ENCODE measurements at regions not wholly inside any gene's neighbourhood (a gene's known extent, or its start where the extent isn't known, plus 50 kb on each side); places are given as distances from the start of the nearest gene placed in this dataset.
"Not testable (repeated sequence)": the region's sequence is repeated elsewhere in the genome, so short reads cannot be mapped to it uniquely, and the experiment has no call there.

DNA sequence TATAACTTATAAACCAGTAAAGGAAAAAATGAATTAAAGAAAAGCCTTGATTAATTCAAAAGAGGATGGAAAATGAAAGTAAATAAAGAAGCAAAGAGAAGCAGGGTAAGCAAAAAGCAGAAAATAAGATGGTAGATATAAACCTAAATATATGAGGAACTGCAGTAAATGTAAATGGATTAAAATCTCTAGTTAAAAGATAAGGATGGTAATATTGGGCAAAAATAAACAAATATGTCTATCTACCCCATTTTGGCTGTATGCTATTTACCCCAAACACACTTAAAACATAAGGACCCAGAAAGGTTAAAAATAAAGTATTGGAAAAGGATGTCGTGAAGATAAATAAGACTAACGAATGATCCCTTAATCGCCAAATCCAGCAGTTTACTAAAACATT is 161.9 kb downstream of the FOXD2 start (continued):
- TF ChIP-seq, protein P1, sequence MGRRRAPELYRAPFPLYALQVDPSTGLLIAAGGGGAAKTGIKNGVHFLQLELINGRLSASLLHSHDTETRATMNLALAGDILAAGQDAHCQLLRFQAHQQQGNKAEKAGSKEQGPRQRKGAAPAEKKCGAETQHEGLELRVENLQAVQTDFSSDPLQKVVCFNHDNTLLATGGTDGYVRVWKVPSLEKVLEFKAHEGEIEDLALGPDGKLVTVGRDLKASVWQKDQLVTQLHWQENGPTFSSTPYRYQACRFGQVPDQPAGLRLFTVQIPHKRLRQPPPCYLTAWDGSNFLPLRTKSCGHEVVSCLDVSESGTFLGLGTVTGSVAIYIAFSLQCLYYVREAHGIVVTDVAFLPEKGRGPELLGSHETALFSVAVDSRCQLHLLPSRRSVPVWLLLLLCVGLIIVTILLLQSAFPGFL (CRISPR knock-in tag; IDR thresholded peaks at IDR 0.05; ENCODE audit: borderline replicate concordance): no peak

GRCh38 chr1:47602491-47602890 is 164.6 kb downstream of the FOXD2 start:
- Mint-ChIP-seq H3K36me3 (peaks cover 40% of the 10 kb centered on the region), H3K27me3 (ENCODE audit: low read depth) (peaks cover 29% of the 10 kb centered on the region), H3K9me3 (peaks cover 66% of the 10 kb centered on the region)
- CTCF ChIA-PET; H3K4me3 Mint-ChIP-seq; POLR2A ChIA-PET; DNase-seq (ENCODE audit: low spot score); ATAC-seq; H3K4me1 Mint-ChIP-seq; H3K27ac Mint-ChIP-seq: not testable (repeated sequence)

DNA sequence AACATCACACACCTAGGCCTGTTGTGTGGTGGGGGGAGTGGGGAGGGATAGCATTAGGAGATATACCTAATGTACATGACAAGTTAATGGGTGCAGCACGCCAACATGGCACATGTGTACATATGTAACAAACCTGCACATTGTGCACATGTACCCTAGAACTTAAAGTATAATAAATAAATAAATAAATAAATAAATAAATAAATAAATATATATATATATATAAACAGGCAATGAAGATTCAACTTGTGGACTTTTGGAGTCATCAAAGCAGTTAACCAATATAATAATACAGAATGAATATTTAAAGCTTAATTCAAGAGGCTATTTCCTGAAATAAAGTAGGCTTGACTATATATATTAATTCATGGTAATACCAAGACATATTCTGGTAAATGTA is 167.0 kb downstream of the FOXD2 start:
- CTCF ChIA-PET; DNase-seq (ENCODE audit: low spot score); H3K4me1 Mint-ChIP-seq; H3K4me3 Mint-ChIP-seq; H3K27ac Mint-ChIP-seq; POLR2A ChIA-PET; ATAC-seq: not testable (repeated sequence)
- Mint-ChIP-seq H3K27me3 (ENCODE audit: low read depth) (peaks cover 32% of the 10 kb centered on the region), H3K36me3 (peaks cover 43% of the 10 kb centered on the region), H3K9me3 (peaks cover 75% of the 10 kb centered on the region)

- Mint-ChIP-seq H3K4me1 (no peaks in the 10 kb centered on the region), H3K27me3 (ENCODE audit: low read depth) (peaks cover 17% of the 10 kb centered on the region), H3K36me3 (peaks cover 18% of the 10 kb centered on the region), H3K9me3 (peaks cover 44% of the 10 kb centered on the region), H3K27ac (no peak overlapping the region), H3K4me3 (no peak overlapping the region)
- CTCF ChIA-PET: no interaction called here
- POLR2A ChIA-PET: no interaction called here
- ATAC-seq (no peak), DNase-seq (ENCODE audit: low spot score) (no peak)
- TF ChIP-seq ATF1 (CRISPR knock-in tag; IDR thresholded peaks at IDR 0.05) (no peak), CBFB (CRISPR knock-in tag; IDR thresholded peaks at IDR 0.05; ENCODE audit: low read depth) (no peak), NFATC4 (CRISPR knock-in tag; IDR thresholded peaks at IDR 0.05) (no peak), TEAD1 (CRISPR knock-in tag; IDR thresholded peaks at IDR 0.05) (no peak), MXD4 (CRISPR knock-in tag; IDR thresholded peaks at IDR 0.05; ENCODE audit: borderline replicate concordance) (no peak), KAT7 (CRISPR knock-in tag; IDR thresholded peaks at IDR 0.05; ENCODE audit: borderline replicate concordance) (no peak), HMGA2 (CRISPR knock-in tag; IDR thresholded peaks at IDR 0.05) (no peak), NR2C2 (CRISPR knock-in tag; IDR thresholded peaks at IDR 0.05) (no peak), ZNF671 (CRISPR knock-in tag; IDR thresholded peaks at IDR 0.05) (no peak), RORB (CRISPR knock-in tag; IDR thresholded peaks at IDR 0.05) (no peak)
- TF ChIP-seq, protein P2, sequence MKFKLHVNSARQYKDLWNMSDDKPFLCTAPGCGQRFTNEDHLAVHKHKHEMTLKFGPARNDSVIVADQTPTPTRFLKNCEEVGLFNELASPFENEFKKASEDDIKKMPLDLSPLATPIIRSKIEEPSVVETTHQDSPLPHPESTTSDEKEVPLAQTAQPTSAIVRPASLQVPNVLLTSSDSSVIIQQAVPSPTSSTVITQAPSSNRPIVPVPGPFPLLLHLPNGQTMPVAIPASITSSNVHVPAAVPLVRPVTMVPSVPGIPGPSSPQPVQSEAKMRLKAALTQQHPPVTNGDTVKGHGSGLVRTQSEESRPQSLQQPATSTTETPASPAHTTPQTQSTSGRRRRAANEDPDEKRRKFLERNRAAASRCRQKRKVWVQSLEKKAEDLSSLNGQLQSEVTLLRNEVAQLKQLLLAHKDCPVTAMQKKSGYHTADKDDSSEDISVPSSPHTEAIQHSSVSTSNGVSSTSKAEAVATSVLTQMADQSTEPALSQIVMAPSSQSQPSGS (CRISPR knock-in tag; IDR thresholded peaks at IDR 0.05; ENCODE audit: borderline replicate concordance, low read depth): no peak
- TF ChIP-seq, protein P3, sequence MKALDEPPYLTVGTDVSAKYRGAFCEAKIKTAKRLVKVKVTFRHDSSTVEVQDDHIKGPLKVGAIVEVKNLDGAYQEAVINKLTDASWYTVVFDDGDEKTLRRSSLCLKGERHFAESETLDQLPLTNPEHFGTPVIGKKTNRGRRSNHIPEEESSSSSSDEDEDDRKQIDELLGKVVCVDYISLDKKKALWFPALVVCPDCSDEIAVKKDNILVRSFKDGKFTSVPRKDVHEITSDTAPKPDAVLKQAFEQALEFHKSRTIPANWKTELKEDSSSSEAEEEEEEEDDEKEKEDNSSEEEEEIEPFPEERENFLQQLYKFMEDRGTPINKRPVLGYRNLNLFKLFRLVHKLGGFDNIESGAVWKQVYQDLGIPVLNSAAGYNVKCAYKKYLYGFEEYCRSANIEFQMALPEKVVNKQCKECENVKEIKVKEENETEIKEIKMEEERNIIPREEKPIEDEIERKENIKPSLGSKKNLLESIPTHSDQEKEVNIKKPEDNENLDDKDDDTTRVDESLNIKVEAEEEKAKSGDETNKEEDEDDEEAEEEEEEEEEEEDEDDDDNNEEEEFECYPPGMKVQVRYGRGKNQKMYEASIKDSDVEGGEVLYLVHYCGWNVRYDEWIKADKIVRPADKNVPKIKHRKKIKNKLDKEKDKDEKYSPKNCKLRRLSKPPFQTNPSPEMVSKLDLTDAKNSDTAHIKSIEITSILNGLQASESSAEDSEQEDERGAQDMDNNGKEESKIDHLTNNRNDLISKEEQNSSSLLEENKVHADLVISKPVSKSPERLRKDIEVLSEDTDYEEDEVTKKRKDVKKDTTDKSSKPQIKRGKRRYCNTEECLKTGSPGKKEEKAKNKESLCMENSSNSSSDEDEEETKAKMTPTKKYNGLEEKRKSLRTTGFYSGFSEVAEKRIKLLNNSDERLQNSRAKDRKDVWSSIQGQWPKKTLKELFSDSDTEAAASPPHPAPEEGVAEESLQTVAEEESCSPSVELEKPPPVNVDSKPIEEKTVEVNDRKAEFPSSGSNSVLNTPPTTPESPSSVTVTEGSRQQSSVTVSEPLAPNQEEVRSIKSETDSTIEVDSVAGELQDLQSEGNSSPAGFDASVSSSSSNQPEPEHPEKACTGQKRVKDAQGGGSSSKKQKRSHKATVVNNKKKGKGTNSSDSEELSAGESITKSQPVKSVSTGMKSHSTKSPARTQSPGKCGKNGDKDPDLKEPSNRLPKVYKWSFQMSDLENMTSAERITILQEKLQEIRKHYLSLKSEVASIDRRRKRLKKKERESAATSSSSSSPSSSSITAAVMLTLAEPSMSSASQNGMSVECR (CRISPR knock-in tag; IDR thresholded peaks at IDR 0.05; ENCODE audit: borderline replicate concordance): no peak
- TF ChIP-seq, protein P1 (CRISPR knock-in tag; IDR thresholded peaks at IDR 0.05; ENCODE audit: borderline replicate concordance): no peak
- TF ChIP-seq, protein P4, sequence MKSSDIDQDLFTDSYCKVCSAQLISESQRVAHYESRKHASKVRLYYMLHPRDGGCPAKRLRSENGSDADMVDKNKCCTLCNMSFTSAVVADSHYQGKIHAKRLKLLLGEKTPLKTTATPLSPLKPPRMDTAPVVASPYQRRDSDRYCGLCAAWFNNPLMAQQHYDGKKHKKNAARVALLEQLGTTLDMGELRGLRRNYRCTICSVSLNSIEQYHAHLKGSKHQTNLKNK (CRISPR knock-in tag; IDR thresholded peaks at IDR 0.05): no peak
Measured at GRCh38 chr1:47608296-47608875, 170.5 kb downstream of the FOXD2 start.

Measured in WTC11 (cell line).